GM21381 (cell line): ENCODE measurements at regions not wholly inside any gene's neighbourhood (a gene's known extent, or its start where the extent isn't known, plus 50 kb on each side); places are given as distances from the start of the nearest gene placed in this dataset.

ENCODE experiments used
- ATAC-seq: cut with Tn5 transposase; IDR thresholded peaks from one replicate; pipeline ENCODE4 v1.9.1; 2021; ENCODE audit warnings: mild to moderate bottlenecking, moderate library complexity; ENCODE audit not compliant: unreplicated experiment

- no peak for ATAC-seq
These were observed 140.9 kb upstream of the SRRM4 start for GRCh38 chr12:118840399-118840798.

GRCh38 chr12:118840878-118841277, 140.5 kb upstream of the SRRM4 start:
- no peak for ATAC-seq

- no peak for ATAC-seq
These were observed 139.8 kb upstream of the SRRM4 start for GRCh38 chr12:118841588-118841987.

GRCh38 chr12:118842866-118843265, 138.5 kb upstream of the SRRM4 start:
- ATAC-seq = no peak

GRCh38 chr12:118846416-118846815, 134.9 kb upstream of the SRRM4 start:
- no peak for ATAC-seq

GRCh38 chr12:118850244-118850825, 131.0 kb upstream of the SRRM4 start:
- no peak for ATAC-seq

GRCh38 chr12:118851891-118852290, 129.4 kb upstream of the SRRM4 start:
- no peak for ATAC-seq

GRCh38 chr12:118853634-118854033, 127.7 kb upstream of the SRRM4 start:
- ATAC-seq = no peak

- ATAC-seq = no peak
These were observed 125.5 kb upstream of the SRRM4 start for GRCh38 chr12:118855858-118856257.

GRCh38 chr12:118866346-118866745, 115.0 kb upstream of the SRRM4 start:
- no peak for ATAC-seq

- ATAC-seq = no peak
These were observed 110.8 kb upstream of the SRRM4 start for GRCh38 chr12:118870551-118870950.

- no peak for ATAC-seq
These were observed 106.4 kb upstream of the SRRM4 start for GRCh38 chr12:118874698-118875548.

- no peak for ATAC-seq
These were observed 100.4 kb upstream of the SRRM4 start for GRCh38 chr12:118880720-118881493.

- no peak for ATAC-seq
These were observed 97.1 kb upstream of the SRRM4 start for GRCh38 chr12:118884226-118884625.

GRCh38 chr12:118900993-118901392, 80.3 kb upstream of the SRRM4 start:
- ATAC-seq = no peak

GRCh38 chr12:118908811-118909210, 72.5 kb upstream of the SRRM4 start:
- no peak for ATAC-seq

- ATAC-seq = no peak
These were observed 68.6 kb upstream of the SRRM4 start for GRCh38 chr12:118912697-118913270.

GRCh38 chr12:118921761-118922160, 59.6 kb upstream of the SRRM4 start:
- ATAC-seq = no peak

- ATAC-seq = no peak
These were observed 58.9 kb upstream of the SRRM4 start for GRCh38 chr12:118922405-118922804.

GRCh38 chr12:118925407-118925806, 55.9 kb upstream of the SRRM4 start:
- ATAC-seq = no peak

GRCh38 chr12:118925826-118926225, 55.5 kb upstream of the SRRM4 start:
- ATAC-seq = no peak
